UCSD-AML1 (cell line): ENCODE measurements at regions not wholly inside any gene's neighbourhood (a gene's known extent, or its start where the extent isn't known, plus 50 kb on each side); places are given as distances from the start of the nearest gene placed in this dataset.
"Not testable (repeated sequence)": the region's sequence is repeated elsewhere in the genome, so short reads cannot be mapped to it uniquely, and the experiment has no call there.

ENCODE experiments used
- DNase-seq: peaks from one replicate; lab custom pipeline; 2025; ENCODE audit not compliant: unreplicated experiment; lab: John Stamatoyannopoulos, UW

- no peak for DNase-seq
Observed at GRCh38 chr21:34219334-34220060, 144.3 kb upstream of the KCNE2 start.

- no peak for DNase-seq
Observed at GRCh38 chr21:34220556-34221195, 143.1 kb upstream of the KCNE2 start.

GRCh38 chr21:34221331-34222030 lies 142.3 kb upstream of the KCNE2 start:
- no peak for DNase-seq

GRCh38 chr21:34222031-34222335 lies 141.8 kb upstream of the KCNE2 start:
- DNase-seq, result no peak

GRCh38 chr21:34223376-34223775 lies 140.4 kb upstream of the KCNE2 start:
- DNase-seq, result no peak

GRCh38 chr21:34227386-34227852 lies 136.4 kb upstream of the KCNE2 start:
- DNase-seq, result no peak

- DNase-seq, result no peak
Observed at GRCh38 chr21:34228792-34229191, 135.0 kb upstream of the KCNE2 start.

GRCh38 chr21:34229353-34229752 lies 134.5 kb upstream of the KCNE2 start:
- DNase-seq, result no peak

GRCh38 chr21:34233741-34234140 lies 130.1 kb upstream of the KCNE2 start:
- not testable (repeated sequence) for DNase-seq

GRCh38 chr21:34235514-34235913 lies 128.3 kb upstream of the KCNE2 start:
- DNase-seq, result no peak

- no peak for DNase-seq
Observed at GRCh38 chr21:34242973-34243372, 120.8 kb upstream of the KCNE2 start.

- peak; percentile 21 for DNase-seq
Observed at GRCh38 chr21:34243562-34243961, 120.2 kb upstream of the KCNE2 start.

- DNase-seq, result no peak
Observed at GRCh38 chr21:34252751-34253150, 111.1 kb upstream of the KCNE2 start.

GRCh38 chr21:34255073-34255472 lies 108.7 kb upstream of the KCNE2 start:
- no peak for DNase-seq

- DNase-seq, result no peak
Observed at GRCh38 chr21:34260277-34261008, 103.4 kb upstream of the KCNE2 start.

GRCh38 chr21:34261841-34262468 lies 101.9 kb upstream of the KCNE2 start:
- no peak for DNase-seq

- DNase-seq, result no peak
Observed at GRCh38 chr21:34262469-34262845, 101.3 kb upstream of the KCNE2 start.

GRCh38 chr21:34263629-34264028 lies 100.2 kb upstream of the KCNE2 start:
- no peak for DNase-seq

GRCh38 chr21:34266351-34266750 lies 97.5 kb upstream of the KCNE2 start:
- no peak for DNase-seq

GRCh38 chr21:34268493-34268892 lies 95.3 kb upstream of the KCNE2 start:
- no peak for DNase-seq

- DNase-seq, result no peak
Observed at GRCh38 chr21:34270411-34270810, 93.4 kb upstream of the KCNE2 start.
